ENCODE measurements at regions not wholly inside any gene's neighbourhood (a gene's known extent, or its start where the extent isn't known, plus 50 kb on each side); places are given as distances from the start of the nearest gene placed in this dataset.

- Mint-ChIP-seq H3K27me3 (ENCODE audit: low read depth) (peaks cover 51% of the 10 kb centered on the region), H3K27ac (no peak overlapping the region), H3K9me3 (peaks cover 12% of the 10 kb centered on the region), H3K36me3 (no peaks in the 10 kb centered on the region), H3K4me1 (peaks cover 5% of the 10 kb centered on the region), H3K4me3 (no peak overlapping the region)
- no peak for TF ChIP-seq CTCF (IDR thresholded peaks at IDR 0.05; ENCODE audit: unreplicated experiment)
- no peak for DNase-seq (ENCODE audit: low spot score in 2 of 2, unreplicated experiment in 2 of 2)
Observed at GRCh38 chr5:2687746-2688145, 63.7 kb downstream of the IRX2 start.

- Mint-ChIP-seq H3K27ac (no peak overlapping the region), H3K4me3 (no peak overlapping the region), H3K9me3 (peaks cover 3% of the 10 kb centered on the region), H3K27me3 (ENCODE audit: low read depth) (peaks cover 61% of the 10 kb centered on the region), H3K36me3 (no peaks in the 10 kb centered on the region), H3K4me1 (peaks cover 5% of the 10 kb centered on the region)
- no peak for DNase-seq (ENCODE audit: low spot score in 2 of 2, unreplicated experiment in 2 of 2)
- no peak for TF ChIP-seq CTCF (IDR thresholded peaks at IDR 0.05; ENCODE audit: unreplicated experiment)
Observed at GRCh38 chr5:2686321-2687124, 65.0 kb downstream of the IRX2 start.

GRCh38 chr5:2685651-2686272 is 65.7 kb downstream of the IRX2 start:
- Mint-ChIP-seq H3K27ac (no peak overlapping the region), H3K27me3 (ENCODE audit: low read depth) (peaks cover 69% of the 10 kb centered on the region), H3K4me1 (peaks cover 5% of the 10 kb centered on the region), H3K36me3 (no peaks in the 10 kb centered on the region), H3K9me3 (no peaks in the 10 kb centered on the region), H3K4me3 (no peak overlapping the region)
- DNase-seq (ENCODE audit: low spot score in 2 of 2, unreplicated experiment in 2 of 2): no peak
- no peak for TF ChIP-seq CTCF (IDR thresholded peaks at IDR 0.05; ENCODE audit: unreplicated experiment)

- no peaks in the 10 kb centered on the region for H3K36me3 Mint-ChIP-seq
- no peak overlapping the region for H3K4me3 Mint-ChIP-seq
- no peak for TF ChIP-seq CTCF (IDR thresholded peaks at IDR 0.05; ENCODE audit: unreplicated experiment)
- H3K4me1 Mint-ChIP-seq: peaks cover 5% of the 10 kb centered on the region
- no peak overlapping the region for H3K27ac Mint-ChIP-seq
- H3K9me3 Mint-ChIP-seq: no peaks in the 10 kb centered on the region
- H3K27me3 Mint-ChIP-seq (ENCODE audit: low read depth): peaks cover 70% of the 10 kb centered on the region
- no peak for DNase-seq (ENCODE audit: low spot score in 2 of 2, unreplicated experiment in 2 of 2)
Observed at GRCh38 chr5:2684606-2685005, 66.9 kb downstream of the IRX2 start.

- TF ChIP-seq CTCF (IDR thresholded peaks at IDR 0.05; ENCODE audit: unreplicated experiment): no peak
- no peak for DNase-seq (ENCODE audit: low spot score in 2 of 2, unreplicated experiment in 2 of 2)
- no peaks in the 10 kb centered on the region for H3K36me3 Mint-ChIP-seq
- peaks cover 71% of the 10 kb centered on the region for H3K27me3 Mint-ChIP-seq (ENCODE audit: low read depth)
- no peaks in the 10 kb centered on the region for H3K9me3 Mint-ChIP-seq
- no peak overlapping the region for H3K4me3 Mint-ChIP-seq
- H3K4me1 Mint-ChIP-seq: peaks cover 5% of the 10 kb centered on the region
- no peak overlapping the region for H3K27ac Mint-ChIP-seq
Observed at GRCh38 chr5:2683720-2684119, 67.8 kb downstream of the IRX2 start.
